22Rv1 (cell line): ENCODE measurements at regions not wholly inside any gene's neighbourhood (a gene's known extent, or its start where the extent isn't known, plus 50 kb on each side); places are given as distances from the start of the nearest gene placed in this dataset.

Experiments used
- H3K27ac ChIP-seq: fragments of 450-650 bp; 2 replicates; pipeline ENCODE4 v1.5.1; 2017
- CTCF ChIP-seq: fragments of 450-650 bp; IDR thresholded peaks from 2 replicates; pipeline ENCODE4 v1.5.1; 2017; ENCODE audit warnings: mild to moderate bottlenecking
- ZFX ChIP-seq: fragments of 450-650 bp; IDR thresholded peaks from 2 replicates; pipeline ENCODE4 v1.6.1; 2017; ENCODE audit warnings: antibody characterized with exemption, borderline replicate concordance

GRCh38 chr7:145216866-145217265, 381.0 kb upstream of the TPK1 start:
- TF ChIP-seq CTCF, result no peak
- TF ChIP-seq ZFX, result no peak
- no peak overlapping the region for H3K27ac ChIP-seq

- no peak overlapping the region for H3K27ac ChIP-seq
- TF ChIP-seq ZFX (no peak), CTCF (no peak)
Measured at GRCh38 chr7:145212050-145212449, 376.2 kb upstream of the TPK1 start.

- TF ChIP-seq ZFX, result no peak
- no peak for TF ChIP-seq CTCF
- H3K27ac ChIP-seq, result no peak overlapping the region
Measured at GRCh38 chr7:145211211-145211610, 375.4 kb upstream of the TPK1 start.

- no peak for TF ChIP-seq ZFX
- TF ChIP-seq CTCF, result no peak
- H3K27ac ChIP-seq, result no peak overlapping the region
Measured at GRCh38 chr7:145193951-145194350, 358.1 kb upstream of the TPK1 start.

GRCh38 chr7:145184956-145185355, 349.1 kb upstream of the TPK1 start:
- TF ChIP-seq CTCF (no peak), ZFX (no peak)
- no peak overlapping the region for H3K27ac ChIP-seq

GRCh38 chr7:145183069-145183468, 347.2 kb upstream of the TPK1 start:
- TF ChIP-seq CTCF (no peak), ZFX (no peak)
- H3K27ac ChIP-seq, result no peak overlapping the region

GRCh38 chr7:145175366-145175765, 339.5 kb upstream of the TPK1 start:
- no peak overlapping the region for H3K27ac ChIP-seq
- no peak for TF ChIP-seq CTCF
- TF ChIP-seq ZFX, result no peak

GRCh38 chr7:145169908-145170307, 334.1 kb upstream of the TPK1 start:
- no peak for TF ChIP-seq ZFX
- TF ChIP-seq CTCF, result peak; percentile 64
- no peak overlapping the region for H3K27ac ChIP-seq
